ENCODE measurements at regions not wholly inside any gene's neighbourhood (a gene's known extent, or its start where the extent isn't known, plus 50 kb on each side); places are given as distances from the start of the nearest gene placed in this dataset.

GRCh38 chr18:2036086-2036485 is 535.2 kb downstream of the METTL4 start:
- no peak for DNase-seq (ENCODE audit: low spot score)

- no peak for DNase-seq (ENCODE audit: low spot score)
Measured at GRCh38 chr18:2040279-2040678, 531.0 kb downstream of the METTL4 start.

- no peak for DNase-seq (ENCODE audit: low spot score)
Measured at GRCh38 chr18:2049986-2050385, 521.3 kb downstream of the METTL4 start.

GRCh38 chr18:2050702-2051201 is 520.6 kb downstream of the METTL4 start:
- DNase-seq (ENCODE audit: low spot score): no peak

GRCh38 chr18:2053490-2054089 is 517.7 kb downstream of the METTL4 start:
- DNase-seq (ENCODE audit: low spot score): no peak

- no peak for DNase-seq (ENCODE audit: low spot score)
Measured at GRCh38 chr18:2059336-2059735, 512.0 kb downstream of the METTL4 start.

- DNase-seq (ENCODE audit: low spot score): no peak
Measured at GRCh38 chr18:2060086-2060485, 511.2 kb downstream of the METTL4 start.

GRCh38 chr18:2070631-2071030 is 500.7 kb downstream of the METTL4 start:
- no peak for DNase-seq (ENCODE audit: low spot score)

- no peak for DNase-seq (ENCODE audit: low spot score)
Measured at GRCh38 chr18:2075499-2075898, 495.8 kb downstream of the METTL4 start.

GRCh38 chr18:2082676-2083075 is 488.6 kb downstream of the METTL4 start:
- DNase-seq (ENCODE audit: low spot score): no peak

- DNase-seq (ENCODE audit: low spot score): no peak
Measured at GRCh38 chr18:2083691-2084090, 487.6 kb downstream of the METTL4 start.

- no peak for DNase-seq (ENCODE audit: low spot score)
Measured at GRCh38 chr18:2086439-2086838, 484.9 kb downstream of the METTL4 start.

GRCh38 chr18:2087877-2088673 is 483.2 kb downstream of the METTL4 start:
- DNase-seq (ENCODE audit: low spot score): no peak

- DNase-seq (ENCODE audit: low spot score): no peak
Measured at GRCh38 chr18:2089396-2089795, 481.9 kb downstream of the METTL4 start.

- DNase-seq (ENCODE audit: low spot score): no peak
Measured at GRCh38 chr18:2091937-2092336, 479.4 kb downstream of the METTL4 start.

- no peak for DNase-seq (ENCODE audit: low spot score)
Measured at GRCh38 chr18:2096551-2096950, 474.8 kb downstream of the METTL4 start.

GRCh38 chr18:2100694-2101213 is 470.6 kb downstream of the METTL4 start:
- no peak for DNase-seq (ENCODE audit: low spot score)

GRCh38 chr18:2102022-2102421 is 469.3 kb downstream of the METTL4 start:
- no peak for DNase-seq (ENCODE audit: low spot score)

- DNase-seq (ENCODE audit: low spot score): no peak
Measured at GRCh38 chr18:2103299-2103698, 468.0 kb downstream of the METTL4 start.

GRCh38 chr18:2104620-2105462 is 466.5 kb downstream of the METTL4 start:
- DNase-seq (ENCODE audit: low spot score): peak; percentile 10

- DNase-seq (ENCODE audit: low spot score): no peak
Measured at GRCh38 chr18:2108591-2108990, 462.7 kb downstream of the METTL4 start.

- DNase-seq (ENCODE audit: low spot score): no peak
Measured at GRCh38 chr18:2111456-2111855, 459.8 kb downstream of the METTL4 start.

All from CD4-positive, alpha-beta T cell treated with Interleukin-15 for 4 hours (primary cell).